Sigmoid colon (tissue), 4 donors: ENCODE measurements at regions not wholly inside any gene's neighbourhood (a gene's known extent, or its start where the extent isn't known, plus 50 kb on each side); places are given as distances from the start of the nearest gene placed in this dataset.
"Not testable (repeated sequence)": the region's sequence is repeated elsewhere in the genome, so short reads cannot be mapped to it uniquely, and the experiment has no call there.

Experiments
- CTCF ChIP-seq, 4 experiments: fragments of 450-650 bp in 3 of 4; fragments of 200-600 bp in 1 of 4; IDR thresholded peaks; one replicate each; pipeline ENCODE4 v1.5.1; 2016 to 2019; ENCODE audit warnings: antibody characterized with exemption in 4 of 4, mild to moderate bottlenecking in 3 of 4, moderate library complexity in 2 of 4
- POLR2A ChIP-seq, 2 donors: fragments of 450-650 bp; IDR thresholded peaks; one replicate each; pipeline ENCODE4 v1.6.1; 2016; ENCODE audit warnings: antibody characterized with exemption in 2 of 2, mild to moderate bottlenecking in 2 of 2, moderate library complexity in 2 of 2
- POLR2AphosphoS5 ChIP-seq, 4 donors: sonication (generic); formaldehyde crosslinking; IDR thresholded peaks; one replicate each; pipeline ENCODE4 v1.6.1; 2017; ENCODE audit warnings: antibody characterized with exemption in 4 of 4

- TF ChIP-seq CTCF, POLR2A, POLR2AphosphoS5 (IDR thresholded peaks at IDR 0.05): not testable (repeated sequence)
Observed at GRCh38 chr4:150016621-150017020, 61.6 kb upstream of the DCLK2 start.
